ENCODE measurements at regions not wholly inside any gene's neighbourhood (a gene's known extent, or its start where the extent isn't known, plus 50 kb on each side); places are given as distances from the start of the nearest gene placed in this dataset.

DNA sequence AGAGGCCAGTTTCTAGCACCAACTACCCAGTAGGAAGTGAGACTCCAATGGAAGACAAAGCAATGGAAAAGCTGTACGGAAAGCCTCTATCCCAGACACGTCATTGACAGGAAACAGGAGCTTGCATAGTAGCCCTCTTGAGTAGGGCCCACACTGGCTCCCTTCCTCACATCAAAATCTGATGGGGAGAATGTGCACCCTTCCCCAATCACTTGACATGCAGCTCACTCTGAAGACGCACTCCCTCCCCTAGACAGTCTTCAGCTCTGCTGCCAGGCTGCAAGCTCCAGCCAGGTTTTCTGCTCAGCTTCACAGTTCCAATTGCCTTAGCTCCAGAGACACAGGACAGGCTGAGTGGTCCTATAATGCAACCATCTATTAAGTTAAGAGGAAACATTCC, 567.8 kb downstream of the EPHB1 start:
- TF ChIP-seq, protein P1, sequence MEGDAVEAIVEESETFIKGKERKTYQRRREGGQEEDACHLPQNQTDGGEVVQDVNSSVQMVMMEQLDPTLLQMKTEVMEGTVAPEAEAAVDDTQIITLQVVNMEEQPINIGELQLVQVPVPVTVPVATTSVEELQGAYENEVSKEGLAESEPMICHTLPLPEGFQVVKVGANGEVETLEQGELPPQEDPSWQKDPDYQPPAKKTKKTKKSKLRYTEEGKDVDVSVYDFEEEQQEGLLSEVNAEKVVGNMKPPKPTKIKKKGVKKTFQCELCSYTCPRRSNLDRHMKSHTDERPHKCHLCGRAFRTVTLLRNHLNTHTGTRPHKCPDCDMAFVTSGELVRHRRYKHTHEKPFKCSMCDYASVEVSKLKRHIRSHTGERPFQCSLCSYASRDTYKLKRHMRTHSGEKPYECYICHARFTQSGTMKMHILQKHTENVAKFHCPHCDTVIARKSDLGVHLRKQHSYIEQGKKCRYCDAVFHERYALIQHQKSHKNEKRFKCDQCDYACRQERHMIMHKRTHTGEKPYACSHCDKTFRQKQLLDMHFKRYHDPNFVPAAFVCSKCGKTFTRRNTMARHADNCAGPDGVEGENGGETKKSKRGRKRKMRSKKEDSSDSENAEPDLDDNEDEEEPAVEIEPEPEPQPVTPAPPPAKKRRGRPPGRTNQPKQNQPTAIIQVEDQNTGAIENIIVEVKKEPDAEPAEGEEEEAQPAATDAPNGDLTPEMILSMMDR (IDR thresholded peaks at IDR 0.05 in 8 of 11, conservative IDR thresholded peaks at IDR 0.05 in 3 of 11), result no peak
- TF ChIP-seq POLR2A (IDR thresholded peaks at IDR 0.05), result no peak
- no peak for TF ChIP-seq POLR2AphosphoS5 (IDR thresholded peaks at IDR 0.05)

All from spleen (tissue), 7 donors.